ENCODE measurements at regions not wholly inside any gene's neighbourhood (a gene's known extent, or its start where the extent isn't known, plus 50 kb on each side); places are given as distances from the start of the nearest gene placed in this dataset.

- Histone ChIP-seq H3K4me3 (IDR thresholded peaks at IDR 0.05; ENCODE audit: insufficient read depth, low read depth, low read length) (no peak overlapping the region), H3K4me2 (no peak overlapping the region), H3K27me3 (ENCODE audit: insufficient read depth, low read depth) (no peaks in the 10 kb centered on the region), H3K27ac (no peak overlapping the region), H3K79me2 (ENCODE audit: insufficient read depth, low read depth) (no peaks in the 10 kb centered on the region), H3K4me1 (ENCODE audit: low read depth, poor library complexity, severe bottlenecking) (no peaks in the 10 kb centered on the region), H3K36me3 (ENCODE audit: insufficient read depth) (no peaks in the 10 kb centered on the region), H2AFZ (ENCODE audit: low read depth) (no peak overlapping the region), H4K20me1 (ENCODE audit: insufficient read depth) (no peaks in the 10 kb centered on the region), H3K9ac (no peak overlapping the region)
- TF ChIP-seq, protein P1, sequence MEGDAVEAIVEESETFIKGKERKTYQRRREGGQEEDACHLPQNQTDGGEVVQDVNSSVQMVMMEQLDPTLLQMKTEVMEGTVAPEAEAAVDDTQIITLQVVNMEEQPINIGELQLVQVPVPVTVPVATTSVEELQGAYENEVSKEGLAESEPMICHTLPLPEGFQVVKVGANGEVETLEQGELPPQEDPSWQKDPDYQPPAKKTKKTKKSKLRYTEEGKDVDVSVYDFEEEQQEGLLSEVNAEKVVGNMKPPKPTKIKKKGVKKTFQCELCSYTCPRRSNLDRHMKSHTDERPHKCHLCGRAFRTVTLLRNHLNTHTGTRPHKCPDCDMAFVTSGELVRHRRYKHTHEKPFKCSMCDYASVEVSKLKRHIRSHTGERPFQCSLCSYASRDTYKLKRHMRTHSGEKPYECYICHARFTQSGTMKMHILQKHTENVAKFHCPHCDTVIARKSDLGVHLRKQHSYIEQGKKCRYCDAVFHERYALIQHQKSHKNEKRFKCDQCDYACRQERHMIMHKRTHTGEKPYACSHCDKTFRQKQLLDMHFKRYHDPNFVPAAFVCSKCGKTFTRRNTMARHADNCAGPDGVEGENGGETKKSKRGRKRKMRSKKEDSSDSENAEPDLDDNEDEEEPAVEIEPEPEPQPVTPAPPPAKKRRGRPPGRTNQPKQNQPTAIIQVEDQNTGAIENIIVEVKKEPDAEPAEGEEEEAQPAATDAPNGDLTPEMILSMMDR (conservative IDR thresholded peaks at IDR 0.05; ENCODE audit: low read depth, low read length) = no peak
These were observed 591.3 kb upstream of the SYT4 start for GRCh38 chr18:43868497-43868995.

- TF ChIP-seq, protein P1 (conservative IDR thresholded peaks at IDR 0.05; ENCODE audit: low read depth, low read length) = no peak
- no peaks in the 10 kb centered on the region for H3K79me2 ChIP-seq (ENCODE audit: insufficient read depth, low read depth)
- no peaks in the 10 kb centered on the region for H3K36me3 ChIP-seq (ENCODE audit: insufficient read depth)
- H3K4me2 ChIP-seq = no peak overlapping the region
- H2AFZ ChIP-seq (ENCODE audit: low read depth) = no peak overlapping the region
- H4K20me1 ChIP-seq (ENCODE audit: insufficient read depth) = no peaks in the 10 kb centered on the region
- no peaks in the 10 kb centered on the region for H3K4me1 ChIP-seq (ENCODE audit: low read depth, poor library complexity, severe bottlenecking)
- no peak overlapping the region for H3K4me3 ChIP-seq (IDR thresholded peaks at IDR 0.05; ENCODE audit: insufficient read depth, low read depth, low read length)
- H3K9ac ChIP-seq = no peak overlapping the region
- H3K27ac ChIP-seq = no peak overlapping the region
- no peaks in the 10 kb centered on the region for H3K27me3 ChIP-seq (ENCODE audit: insufficient read depth, low read depth)
These were observed 592.2 kb upstream of the SYT4 start for GRCh38 chr18:43869451-43870008.

DNA sequence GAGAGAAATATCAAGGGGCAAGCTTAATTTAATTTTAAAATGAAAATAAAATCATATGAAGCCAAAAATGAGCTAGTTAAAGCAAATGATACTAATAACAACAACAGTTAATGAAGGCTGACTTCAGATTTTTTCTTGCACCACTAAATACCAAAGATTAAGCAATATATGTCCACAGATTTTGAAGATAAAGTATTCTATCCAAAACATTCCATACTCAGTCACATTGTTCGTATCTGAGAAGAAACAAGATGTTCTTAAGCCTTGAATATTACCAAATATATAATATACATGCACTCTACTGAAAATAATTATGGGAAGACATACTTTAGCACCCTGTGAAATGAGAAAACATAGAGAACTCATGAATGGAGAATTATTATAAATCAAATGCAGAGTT, 593.3 kb upstream of the SYT4 start:
- Histone ChIP-seq H3K27ac (no peak overlapping the region), H3K4me3 (IDR thresholded peaks at IDR 0.05; ENCODE audit: insufficient read depth, low read depth, low read length) (no peak overlapping the region), H2AFZ (ENCODE audit: low read depth) (no peak overlapping the region), H3K4me1 (ENCODE audit: low read depth, poor library complexity, severe bottlenecking) (no peaks in the 10 kb centered on the region), H3K27me3 (ENCODE audit: insufficient read depth, low read depth) (no peaks in the 10 kb centered on the region), H4K20me1 (ENCODE audit: insufficient read depth) (no peaks in the 10 kb centered on the region), H3K4me2 (no peak overlapping the region), H3K36me3 (ENCODE audit: insufficient read depth) (no peaks in the 10 kb centered on the region), H3K9ac (no peak overlapping the region), H3K79me2 (ENCODE audit: insufficient read depth, low read depth) (no peaks in the 10 kb centered on the region)
- TF ChIP-seq, protein P1 (conservative IDR thresholded peaks at IDR 0.05; ENCODE audit: low read depth, low read length) = no peak

GRCh38 chr18:43875511-43875910, 598.2 kb upstream of the SYT4 start:
- Histone ChIP-seq H4K20me1 (ENCODE audit: insufficient read depth) (no peaks in the 10 kb centered on the region), H3K79me2 (ENCODE audit: insufficient read depth, low read depth) (no peaks in the 10 kb centered on the region), H2AFZ (ENCODE audit: low read depth) (no peak overlapping the region), H3K27me3 (ENCODE audit: insufficient read depth, low read depth) (no peaks in the 10 kb centered on the region), H3K4me2 (no peak overlapping the region), H3K4me3 (IDR thresholded peaks at IDR 0.05; ENCODE audit: insufficient read depth, low read depth, low read length) (no peak overlapping the region), H3K4me1 (ENCODE audit: low read depth, poor library complexity, severe bottlenecking) (no peaks in the 10 kb centered on the region), H3K36me3 (ENCODE audit: insufficient read depth) (no peaks in the 10 kb centered on the region), H3K27ac (no peak overlapping the region), H3K9ac (no peak overlapping the region)
- TF ChIP-seq, protein P1 (conservative IDR thresholded peaks at IDR 0.05; ENCODE audit: low read depth, low read length) = no peak

Data from KMS-11 (cell line).